Uterus (tissue), 2 donors: ENCODE measurements at regions not wholly inside any gene's neighbourhood (a gene's known extent, or its start where the extent isn't known, plus 50 kb on each side); places are given as distances from the start of the nearest gene placed in this dataset.

Experiments
- POLR2A ChIP-seq, 2 donors: fragments of 450-650 bp; IDR thresholded peaks; one replicate each; pipeline ENCODE4 v1.6.1; 2016; ENCODE audit warnings: antibody characterized with exemption in 2 of 2, mild to moderate bottlenecking in 1 of 2, moderate library complexity in 1 of 2
- TF ChIP-seq, protein P1 (sequence below), 4 experiments: fragments of 200-600 bp in 2 of 4; fragments of 450-650 bp in 2 of 4; sonication (generic) in 2 of 4; IDR thresholded peaks; one replicate each; pipeline ENCODE4 v1.5.1; 2016 to 2019; ENCODE audit warnings: antibody characterized with exemption in 4 of 4, mild to moderate bottlenecking in 2 of 4, moderate library complexity in 1 of 4

GRCh38 chr20:57004416-57004815, 262.0 kb downstream of the BMP7 start:
- no peak for TF ChIP-seq POLR2A (IDR thresholded peaks at IDR 0.05)
- TF ChIP-seq, protein P1, sequence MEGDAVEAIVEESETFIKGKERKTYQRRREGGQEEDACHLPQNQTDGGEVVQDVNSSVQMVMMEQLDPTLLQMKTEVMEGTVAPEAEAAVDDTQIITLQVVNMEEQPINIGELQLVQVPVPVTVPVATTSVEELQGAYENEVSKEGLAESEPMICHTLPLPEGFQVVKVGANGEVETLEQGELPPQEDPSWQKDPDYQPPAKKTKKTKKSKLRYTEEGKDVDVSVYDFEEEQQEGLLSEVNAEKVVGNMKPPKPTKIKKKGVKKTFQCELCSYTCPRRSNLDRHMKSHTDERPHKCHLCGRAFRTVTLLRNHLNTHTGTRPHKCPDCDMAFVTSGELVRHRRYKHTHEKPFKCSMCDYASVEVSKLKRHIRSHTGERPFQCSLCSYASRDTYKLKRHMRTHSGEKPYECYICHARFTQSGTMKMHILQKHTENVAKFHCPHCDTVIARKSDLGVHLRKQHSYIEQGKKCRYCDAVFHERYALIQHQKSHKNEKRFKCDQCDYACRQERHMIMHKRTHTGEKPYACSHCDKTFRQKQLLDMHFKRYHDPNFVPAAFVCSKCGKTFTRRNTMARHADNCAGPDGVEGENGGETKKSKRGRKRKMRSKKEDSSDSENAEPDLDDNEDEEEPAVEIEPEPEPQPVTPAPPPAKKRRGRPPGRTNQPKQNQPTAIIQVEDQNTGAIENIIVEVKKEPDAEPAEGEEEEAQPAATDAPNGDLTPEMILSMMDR (IDR thresholded peaks at IDR 0.05): no peak
